Fibroblast of the aortic adventitia (primary cell): ENCODE measurements at regions not wholly inside any gene's neighbourhood (a gene's known extent, or its start where the extent isn't known, plus 50 kb on each side); places are given as distances from the start of the nearest gene placed in this dataset.

Experiments
- DNase-seq: peaks from one replicate; pipeline ENCODE4 v3.0.0-alpha.2; 2010; ENCODE audit warnings: low read depth
- H3K4me3 ChIP-seq: 2 replicates; pipeline ENCODE4 v1.5.1; 2011; ENCODE audit warnings: low read depth, mild to moderate bottlenecking, control low read depth, low read length, moderate library complexity
- CTCF ChIP-seq: IDR thresholded peaks from 2 replicates; pipeline ENCODE4 v1.5.1; 2011; ENCODE audit warnings: mild to moderate bottlenecking, low read length, control low read depth, inconsistent platforms; ENCODE audit not compliant: insufficient read depth

- no peak for TF ChIP-seq CTCF
- no peak overlapping the region for H3K4me3 ChIP-seq
- DNase-seq = no peak
Observed at GRCh38 chr11:15557457-15558230, 442.9 kb downstream of the INSC start.

GRCh38 chr11:15558513-15559181, 443.9 kb downstream of the INSC start:
- H3K4me3 ChIP-seq = no peak overlapping the region
- TF ChIP-seq CTCF = no peak
- DNase-seq = no peak

GRCh38 chr11:15560689-15561467, 446.2 kb downstream of the INSC start:
- TF ChIP-seq CTCF = no peak
- DNase-seq = no peak
- H3K4me3 ChIP-seq = no peak overlapping the region

GRCh38 chr11:15562230-15562629, 447.5 kb downstream of the INSC start:
- no peak overlapping the region for H3K4me3 ChIP-seq
- DNase-seq = no peak
- no peak for TF ChIP-seq CTCF

- DNase-seq = no peak
- no peak for TF ChIP-seq CTCF
- no peak overlapping the region for H3K4me3 ChIP-seq
Observed at GRCh38 chr11:15563054-15563453, 448.3 kb downstream of the INSC start.

GRCh38 chr11:15565880-15566279, 451.2 kb downstream of the INSC start:
- DNase-seq = no peak
- H3K4me3 ChIP-seq = no peak overlapping the region
- TF ChIP-seq CTCF = no peak
